ENCODE measurements at regions not wholly inside any gene's neighbourhood (a gene's known extent, or its start where the extent isn't known, plus 50 kb on each side); places are given as distances from the start of the nearest gene placed in this dataset.

DNA sequence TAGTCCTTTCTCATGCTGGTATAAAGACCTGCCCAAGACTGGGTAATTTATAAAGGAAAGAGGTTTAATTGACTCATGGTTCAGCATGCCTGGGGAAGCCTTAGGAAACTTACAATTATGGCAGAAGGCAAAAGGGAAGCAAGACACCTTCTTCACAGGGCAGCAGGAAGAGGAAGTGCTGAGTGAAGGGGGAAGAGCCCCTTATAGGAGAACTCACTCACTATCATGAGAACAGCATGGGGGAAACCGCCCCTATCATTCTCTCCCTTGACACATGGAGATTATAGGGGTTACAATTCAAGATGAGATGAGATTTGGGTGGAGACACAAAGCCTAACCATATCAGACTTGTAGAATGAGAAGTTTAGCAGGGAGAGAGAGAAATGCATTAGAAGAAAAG lies 373.3 kb upstream of the DIAPH2 start:
- H3K4me3 ChIP-seq (replicated peaks; ENCODE audit: low read depth, low read length), result no peak overlapping the region
- TF ChIP-seq, protein P1, sequence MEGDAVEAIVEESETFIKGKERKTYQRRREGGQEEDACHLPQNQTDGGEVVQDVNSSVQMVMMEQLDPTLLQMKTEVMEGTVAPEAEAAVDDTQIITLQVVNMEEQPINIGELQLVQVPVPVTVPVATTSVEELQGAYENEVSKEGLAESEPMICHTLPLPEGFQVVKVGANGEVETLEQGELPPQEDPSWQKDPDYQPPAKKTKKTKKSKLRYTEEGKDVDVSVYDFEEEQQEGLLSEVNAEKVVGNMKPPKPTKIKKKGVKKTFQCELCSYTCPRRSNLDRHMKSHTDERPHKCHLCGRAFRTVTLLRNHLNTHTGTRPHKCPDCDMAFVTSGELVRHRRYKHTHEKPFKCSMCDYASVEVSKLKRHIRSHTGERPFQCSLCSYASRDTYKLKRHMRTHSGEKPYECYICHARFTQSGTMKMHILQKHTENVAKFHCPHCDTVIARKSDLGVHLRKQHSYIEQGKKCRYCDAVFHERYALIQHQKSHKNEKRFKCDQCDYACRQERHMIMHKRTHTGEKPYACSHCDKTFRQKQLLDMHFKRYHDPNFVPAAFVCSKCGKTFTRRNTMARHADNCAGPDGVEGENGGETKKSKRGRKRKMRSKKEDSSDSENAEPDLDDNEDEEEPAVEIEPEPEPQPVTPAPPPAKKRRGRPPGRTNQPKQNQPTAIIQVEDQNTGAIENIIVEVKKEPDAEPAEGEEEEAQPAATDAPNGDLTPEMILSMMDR (IDR thresholded peaks at IDR 0.05; ENCODE audit: low read depth, low read length, missing control alignments), result no peak
- no peak for DNase-seq (ENCODE audit: extremely low read depth, low read depth)

DNA sequence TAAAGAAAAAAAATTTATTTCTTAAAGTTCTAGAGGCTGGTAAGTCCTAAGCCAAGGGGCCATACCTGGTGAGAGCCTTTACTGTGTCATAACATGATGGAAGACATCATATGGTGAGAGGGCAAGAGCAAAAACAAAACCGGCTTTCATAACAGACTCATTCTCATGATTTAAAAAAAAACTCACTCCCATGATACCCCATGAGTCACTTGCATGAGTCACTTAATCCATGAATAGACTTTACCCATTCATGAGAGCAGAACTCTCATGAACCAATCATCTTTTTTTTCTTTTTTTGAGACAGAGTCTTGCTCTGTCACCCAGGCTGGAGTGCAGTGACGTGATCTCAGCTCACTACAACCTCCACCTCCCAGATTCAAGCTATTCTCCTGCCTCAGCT lies 369.7 kb upstream of the DIAPH2 start:
- no peak for DNase-seq (ENCODE audit: extremely low read depth, low read depth)
- no peak overlapping the region for H3K4me3 ChIP-seq (replicated peaks; ENCODE audit: low read depth, low read length)
- TF ChIP-seq, protein P1 (IDR thresholded peaks at IDR 0.05; ENCODE audit: low read depth, low read length, missing control alignments), result no peak

DNA sequence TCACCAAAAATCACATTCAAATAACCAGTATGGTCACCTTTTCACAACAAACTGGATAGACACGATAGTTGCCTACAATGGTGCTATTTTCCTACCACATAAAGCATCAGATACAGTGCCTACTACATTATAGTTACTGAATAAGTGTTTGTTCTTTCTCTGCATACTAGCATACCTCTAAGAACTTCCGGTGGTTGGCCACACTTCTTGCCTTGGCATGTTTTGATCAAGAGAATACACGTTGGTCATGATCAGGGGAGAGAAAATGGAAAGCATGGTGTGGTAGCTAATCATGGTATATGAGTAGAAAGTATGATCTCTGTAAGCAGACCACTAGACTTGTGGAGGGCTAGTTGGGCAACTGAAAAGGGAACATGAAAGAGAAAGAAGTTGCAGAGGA lies 322.8 kb upstream of the DIAPH2 start:
- TF ChIP-seq, protein P1 (IDR thresholded peaks at IDR 0.05; ENCODE audit: low read depth, low read length, missing control alignments), result no peak
- H3K4me3 ChIP-seq (replicated peaks; ENCODE audit: low read depth, low read length), result no peak overlapping the region

DNA sequence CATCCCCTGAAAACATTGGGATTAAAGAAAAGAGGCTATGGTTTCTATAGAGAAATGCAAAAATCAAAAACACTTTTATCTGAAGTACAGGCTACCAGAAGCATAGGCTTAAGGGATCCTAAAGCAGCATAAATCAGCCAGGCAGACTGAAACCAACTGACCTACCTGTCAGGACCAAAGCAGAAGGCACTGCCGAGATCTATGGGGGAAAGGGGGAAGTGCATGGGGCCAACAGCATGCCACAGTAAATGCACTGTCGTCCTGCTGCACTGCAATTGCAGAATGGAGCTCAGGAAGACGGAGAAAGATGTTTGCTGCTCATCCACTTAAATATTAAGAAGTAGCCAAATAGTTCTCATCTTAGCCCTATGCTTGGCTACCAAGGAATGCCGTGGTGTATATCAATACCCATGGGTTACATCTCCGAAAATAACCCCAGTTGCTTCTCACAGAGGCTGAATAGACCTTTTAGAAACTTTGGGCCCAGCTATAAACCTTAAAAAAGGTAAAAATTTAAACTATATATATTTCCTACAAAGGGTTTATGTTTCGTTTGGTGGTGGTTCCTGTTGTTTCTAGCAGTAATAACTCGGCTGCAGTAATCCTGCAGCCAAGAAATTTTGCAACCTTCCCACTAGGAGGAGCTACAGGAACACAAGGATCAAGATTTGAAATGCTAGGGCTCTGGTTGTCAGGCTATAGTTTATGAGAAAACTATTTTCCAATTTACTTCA lies 312.2 kb upstream of the DIAPH2 start:
- H3K4me3 ChIP-seq (replicated peaks; ENCODE audit: low read depth, low read length), result no peak overlapping the region
- TF ChIP-seq, protein P1 (IDR thresholded peaks at IDR 0.05; ENCODE audit: low read depth, low read length, missing control alignments), result peak; percentile 56
- DNase-seq (ENCODE audit: extremely low read depth, low read depth), result no peak

More for the DNA sequence above, 322.8 kb upstream of the DIAPH2 start:
- no peak for DNase-seq (ENCODE audit: extremely low read depth, low read depth)

DNA sequence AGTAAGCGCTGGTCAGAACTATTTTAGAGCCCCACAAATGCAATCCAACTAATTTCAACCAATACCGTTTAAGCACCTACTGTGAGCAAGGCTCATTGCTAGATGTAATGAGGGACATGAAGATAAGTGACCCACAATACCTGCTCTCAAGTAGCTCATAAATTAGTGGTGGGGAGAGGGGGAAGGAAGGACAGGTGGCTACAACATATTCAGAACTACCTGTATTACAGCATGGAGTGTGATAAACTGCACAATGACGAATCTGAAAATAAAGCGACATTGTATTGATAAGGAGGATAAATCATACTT lies 311.6 kb upstream of the DIAPH2 start:
- H3K4me3 ChIP-seq (replicated peaks; ENCODE audit: low read depth, low read length), result no peak overlapping the region
- no peak for DNase-seq (ENCODE audit: extremely low read depth, low read depth)
- TF ChIP-seq, protein P1 (IDR thresholded peaks at IDR 0.05; ENCODE audit: low read depth, low read length, missing control alignments), result no peak

DNA sequence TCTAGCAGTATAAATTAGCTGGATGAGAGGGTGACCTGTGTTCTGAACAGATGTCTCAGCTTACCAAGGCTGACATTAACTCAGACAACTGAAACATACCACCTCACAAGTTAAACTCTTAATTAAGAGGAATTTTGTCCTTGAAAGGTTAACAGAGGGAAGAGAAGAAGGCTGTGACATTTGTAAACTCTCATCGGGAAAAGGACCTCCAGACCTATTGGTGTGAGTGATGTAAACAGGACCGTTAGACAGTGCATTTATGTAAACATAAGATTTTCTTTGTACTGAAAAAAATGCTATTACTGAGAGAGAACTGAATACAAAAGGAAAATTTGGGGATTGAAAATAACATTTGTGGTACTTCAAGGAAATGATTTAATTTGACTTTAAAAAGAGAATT lies 308.4 kb upstream of the DIAPH2 start:
- DNase-seq (ENCODE audit: extremely low read depth, low read depth), result no peak
- TF ChIP-seq, protein P1 (IDR thresholded peaks at IDR 0.05; ENCODE audit: low read depth, low read length, missing control alignments), result no peak
- H3K4me3 ChIP-seq (replicated peaks; ENCODE audit: low read depth, low read length), result no peak overlapping the region

DNA sequence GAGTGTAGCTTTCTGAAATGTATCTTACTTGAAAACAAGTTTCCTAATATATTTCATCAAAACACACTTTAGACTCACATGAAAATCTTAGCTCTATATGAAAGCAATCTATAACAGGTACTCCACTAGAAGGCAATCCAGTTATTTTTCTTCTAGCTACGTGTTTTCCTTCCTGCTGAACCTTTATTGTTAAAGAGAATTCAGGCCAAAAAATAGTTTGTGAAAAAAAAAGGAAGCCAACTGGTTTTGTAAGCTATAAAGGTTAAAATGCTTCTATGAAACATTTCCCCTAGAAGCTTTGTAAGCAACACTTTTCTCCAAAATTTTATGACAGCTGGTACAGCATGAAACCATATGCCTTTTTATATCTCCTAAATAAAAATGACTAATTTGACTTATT lies 304.7 kb upstream of the DIAPH2 start:
- no peak overlapping the region for H3K4me3 ChIP-seq (replicated peaks; ENCODE audit: low read depth, low read length)
- no peak for DNase-seq (ENCODE audit: extremely low read depth, low read depth)
- TF ChIP-seq, protein P1 (IDR thresholded peaks at IDR 0.05; ENCODE audit: low read depth, low read length, missing control alignments), result no peak
